DMS 273 (cell line): ENCODE measurements at regions not wholly inside any gene's neighbourhood (a gene's known extent, or its start where the extent isn't known, plus 50 kb on each side); places are given as distances from the start of the nearest gene placed in this dataset.
A peak's percentile ranks its signal among the peaks of the same experiment; 100 is the strongest.

Source experiments
- DNase-seq: peaks from one replicate; lab custom pipeline; 2025; ENCODE audit not compliant: unreplicated experiment; lab: John Stamatoyannopoulos, UW

DNA sequence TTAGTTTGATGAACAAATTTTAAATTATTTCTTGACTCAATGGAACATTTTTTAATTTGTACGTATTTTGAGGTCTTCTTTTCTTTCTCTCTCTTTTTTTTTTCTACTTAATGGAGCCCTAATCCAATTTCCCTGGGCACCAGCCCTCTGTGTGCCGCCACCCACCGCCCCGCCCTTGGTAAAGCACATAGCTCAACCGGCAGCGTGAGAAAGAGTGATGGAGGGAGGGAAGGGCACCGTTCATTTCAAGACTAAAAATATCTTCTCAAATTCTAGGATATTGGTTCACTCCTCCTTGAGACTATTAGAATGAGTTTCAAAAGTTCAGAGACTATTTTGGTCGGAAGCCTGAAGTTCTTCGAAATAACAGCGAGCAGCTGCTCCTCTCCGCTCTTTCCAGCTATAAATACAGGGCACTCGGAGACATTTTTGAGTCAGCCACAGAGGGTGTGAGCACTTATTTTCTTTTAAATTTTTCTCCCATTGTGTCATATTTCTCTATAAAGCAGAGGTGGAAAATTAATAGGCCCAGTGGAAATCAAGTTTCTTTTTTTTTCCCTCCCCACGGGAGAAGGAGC is 731.7 kb upstream of the ID2 start:
- no peak for DNase-seq

DNA sequence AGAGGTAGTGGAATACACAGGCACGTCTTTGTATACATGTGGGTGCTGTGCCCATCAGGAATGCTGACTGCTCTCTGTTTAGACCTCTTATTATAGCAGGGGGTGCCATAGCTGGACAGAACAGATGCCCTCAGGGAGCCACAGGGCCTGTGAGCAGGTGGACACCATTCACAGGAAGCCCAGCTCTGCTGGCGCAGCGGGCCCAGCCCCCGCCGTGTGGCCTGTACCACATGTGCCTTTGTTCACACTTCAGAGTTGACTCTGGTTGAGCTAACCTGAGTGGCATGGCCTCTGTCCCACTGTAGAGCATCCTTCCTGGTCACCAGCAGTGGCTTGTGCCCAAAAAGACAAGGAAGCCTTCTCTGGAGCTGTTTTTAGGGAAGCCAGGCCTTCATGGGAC is 730.9 kb upstream of the ID2 start:
- DNase-seq: no peak

DNA sequence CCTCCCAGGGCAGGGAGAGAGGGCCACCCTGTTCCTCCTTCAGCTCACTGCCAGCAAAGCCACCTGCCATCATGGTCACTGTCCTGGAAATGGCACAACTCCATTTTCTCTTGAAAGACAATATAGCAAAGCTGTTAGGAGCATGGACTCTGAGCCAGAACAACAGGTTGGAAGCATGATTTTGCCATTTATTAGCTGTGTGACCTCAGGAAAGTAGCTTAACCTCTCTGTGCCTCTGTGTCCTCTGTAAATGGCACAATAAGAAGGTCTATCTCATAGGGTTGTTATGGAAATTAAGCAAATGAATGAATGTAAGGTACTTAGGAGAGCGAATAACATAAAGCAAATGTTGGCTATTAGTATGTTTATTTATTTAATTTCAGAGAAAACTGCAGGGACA is 730.4 kb upstream of the ID2 start:
- no peak for DNase-seq

DNA sequence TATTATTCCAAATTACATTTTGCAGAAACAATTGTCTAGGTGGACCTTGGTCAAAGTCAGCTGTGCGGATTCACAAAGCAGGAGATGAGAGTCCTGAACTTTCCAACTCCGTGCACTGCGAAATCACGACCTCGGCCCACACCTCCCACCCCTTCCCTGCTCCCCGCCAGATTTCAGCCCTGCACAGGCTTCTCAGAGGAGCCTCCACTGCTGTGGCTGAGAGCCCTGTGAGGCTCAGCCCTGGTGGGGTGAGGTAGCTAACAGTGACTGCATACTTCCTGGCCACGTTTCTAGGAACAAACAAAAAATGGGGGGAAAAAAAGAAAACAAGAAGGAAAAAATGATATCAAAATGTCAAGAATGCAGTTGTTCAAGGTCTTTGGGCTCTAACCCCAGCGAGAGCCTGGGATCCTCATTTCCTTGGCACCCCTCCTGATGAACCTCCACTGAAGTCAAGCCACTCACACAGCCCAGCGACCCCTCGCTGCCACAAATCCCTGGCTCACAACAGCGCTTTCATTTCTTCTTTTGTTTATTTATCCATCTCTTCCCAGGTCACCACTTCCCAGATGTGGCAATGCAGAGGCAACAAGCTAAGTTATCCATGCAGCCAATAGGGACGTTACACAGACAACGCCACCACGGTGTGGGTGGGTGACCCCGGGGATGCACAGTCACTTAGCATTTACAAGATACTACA is 729.7 kb upstream of the ID2 start:
- DNase-seq: no peak

DNA sequence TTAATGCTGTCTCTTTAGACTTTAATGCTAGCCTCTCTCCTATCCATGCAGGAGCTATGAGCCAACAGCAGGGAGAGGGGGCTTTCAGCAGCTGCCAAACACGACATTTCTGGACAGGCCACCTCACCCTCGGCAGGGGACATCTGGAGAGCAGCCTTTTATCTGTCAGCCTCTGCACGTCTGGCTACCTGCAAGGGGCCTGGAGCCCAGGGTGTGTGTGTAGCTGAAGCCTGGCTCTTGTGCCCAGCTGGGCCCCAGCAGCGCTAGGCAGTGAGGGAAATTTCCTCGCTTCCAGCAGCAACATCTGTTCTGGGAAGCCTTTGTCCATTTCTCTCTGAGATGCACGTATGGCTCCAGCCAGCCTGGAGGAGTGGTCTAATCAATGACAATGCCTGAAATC is 728.7 kb upstream of the ID2 start:
- DNase-seq: peak; percentile 53

DNA sequence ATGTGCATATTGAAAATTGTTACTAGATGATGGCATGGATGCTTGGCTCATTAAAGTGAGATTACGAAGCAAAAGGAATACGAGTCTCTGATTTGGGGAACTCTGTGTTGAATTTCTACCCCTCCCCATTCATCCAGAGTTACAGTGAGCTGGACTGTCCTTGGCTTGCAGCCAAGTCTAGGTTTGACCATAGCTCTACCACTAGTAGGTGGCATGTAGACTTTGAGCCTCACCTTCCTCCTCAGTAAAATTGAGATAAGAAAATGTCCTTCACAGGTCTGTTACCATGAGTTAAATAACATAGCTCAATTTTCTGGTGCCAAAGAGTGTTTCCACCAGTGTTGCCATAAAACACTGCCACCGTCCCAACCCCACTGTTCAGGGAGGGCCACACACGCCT is 727.6 kb upstream of the ID2 start:
- no peak for DNase-seq

DNA sequence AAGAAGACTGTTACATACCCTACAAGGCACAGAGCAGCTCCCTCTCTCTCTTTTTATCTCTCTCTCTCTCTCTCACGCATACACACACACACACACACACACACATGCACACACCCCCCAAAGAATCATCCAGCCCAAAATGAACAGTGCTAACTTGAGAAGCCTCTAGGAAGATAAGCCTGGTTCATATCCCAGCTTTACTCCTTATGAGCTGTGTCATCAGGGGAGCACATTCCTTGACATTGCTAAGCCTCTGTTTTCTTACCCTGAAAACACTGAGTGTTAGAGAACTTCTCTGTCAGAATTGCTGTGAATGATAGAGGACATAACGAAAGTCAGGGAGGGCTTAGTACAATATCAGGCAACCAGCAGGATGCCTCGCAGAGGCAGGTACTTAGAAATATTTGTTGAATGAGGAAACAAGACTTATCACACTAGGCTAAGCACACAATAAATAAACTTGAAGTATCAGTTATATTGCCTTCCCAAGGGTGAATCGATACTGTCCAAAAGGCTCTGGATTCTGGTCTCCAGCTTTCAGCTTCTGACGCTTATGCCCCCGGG is 725.6 kb upstream of the ID2 start:
- DNase-seq: no peak

DNA sequence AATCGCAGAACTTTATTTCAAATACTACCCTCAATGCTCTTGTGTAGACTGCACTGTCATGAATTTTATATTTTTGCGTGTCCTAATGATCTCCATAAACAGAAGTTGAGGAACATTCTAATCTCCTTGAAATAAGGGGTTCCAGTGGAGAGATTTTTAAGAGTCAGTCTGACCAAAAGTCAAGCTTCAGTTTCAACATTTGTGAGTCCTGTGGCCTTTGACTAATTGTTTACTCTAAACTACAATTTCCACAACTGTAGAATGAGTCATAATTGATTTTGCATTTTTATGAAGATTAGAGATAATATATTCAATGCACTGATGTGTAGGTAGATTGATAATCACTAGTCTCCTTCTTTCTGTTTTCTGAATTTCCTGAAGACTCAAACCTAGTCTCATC is 720.3 kb upstream of the ID2 start:
- DNase-seq: no peak

DNA sequence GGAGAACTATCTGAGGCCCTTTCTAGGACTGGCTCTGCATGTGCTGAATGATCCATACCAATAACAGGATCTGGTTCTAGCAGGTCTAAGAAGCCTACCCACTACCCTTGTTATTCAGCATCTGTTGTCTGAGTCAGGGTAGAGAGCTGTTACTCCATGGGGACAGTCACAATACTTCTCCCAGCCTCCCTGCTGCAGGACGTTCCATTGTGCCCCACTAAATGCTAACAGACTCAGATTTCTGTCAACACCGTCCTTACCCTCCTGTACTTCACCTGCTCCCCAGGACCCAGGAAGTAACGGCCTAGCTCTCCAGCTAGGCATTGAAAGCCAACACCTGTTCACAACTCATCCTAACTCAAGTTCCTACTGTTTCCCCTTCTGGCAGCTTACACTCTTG is 719.7 kb upstream of the ID2 start:
- DNase-seq: no peak

DNA sequence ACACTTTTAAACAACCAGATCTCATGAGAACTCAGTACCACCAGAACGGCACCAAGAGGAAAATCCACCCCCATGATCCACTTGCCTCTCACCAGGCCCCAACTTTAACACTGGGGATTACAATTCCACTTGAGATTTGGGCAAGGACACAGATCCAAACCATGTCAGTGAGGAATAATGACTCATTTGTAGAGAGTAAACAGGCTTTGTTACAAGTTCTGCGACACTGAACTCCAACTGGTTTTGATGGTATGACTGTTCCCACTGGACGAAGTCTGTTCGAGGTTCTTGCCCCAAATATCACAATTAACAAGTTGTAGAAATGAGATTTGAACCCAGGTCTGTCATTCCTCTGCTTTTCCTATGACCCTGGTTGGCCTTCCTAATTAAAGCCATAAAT is 718.1 kb upstream of the ID2 start:
- DNase-seq: no peak

DNA sequence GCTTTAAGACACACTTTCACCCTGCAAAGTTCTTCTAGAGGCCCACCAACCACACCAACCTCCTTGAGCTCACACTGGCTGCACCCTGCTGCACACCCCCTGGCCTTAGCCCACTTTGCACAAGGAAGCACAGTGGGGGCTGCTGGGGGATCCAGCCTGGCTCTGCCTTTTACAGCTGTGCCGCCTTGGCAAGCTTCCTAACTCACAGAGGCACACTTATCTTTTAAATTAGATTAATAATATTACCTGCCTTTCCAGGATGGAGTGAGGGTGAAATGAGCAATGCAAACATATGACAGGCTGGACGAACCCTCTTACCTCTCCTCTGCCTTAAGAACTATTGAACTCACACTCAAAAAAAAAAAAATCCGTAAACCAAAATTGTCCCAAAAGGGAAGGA is 715.8 kb upstream of the ID2 start:
- DNase-seq: no peak

DNA sequence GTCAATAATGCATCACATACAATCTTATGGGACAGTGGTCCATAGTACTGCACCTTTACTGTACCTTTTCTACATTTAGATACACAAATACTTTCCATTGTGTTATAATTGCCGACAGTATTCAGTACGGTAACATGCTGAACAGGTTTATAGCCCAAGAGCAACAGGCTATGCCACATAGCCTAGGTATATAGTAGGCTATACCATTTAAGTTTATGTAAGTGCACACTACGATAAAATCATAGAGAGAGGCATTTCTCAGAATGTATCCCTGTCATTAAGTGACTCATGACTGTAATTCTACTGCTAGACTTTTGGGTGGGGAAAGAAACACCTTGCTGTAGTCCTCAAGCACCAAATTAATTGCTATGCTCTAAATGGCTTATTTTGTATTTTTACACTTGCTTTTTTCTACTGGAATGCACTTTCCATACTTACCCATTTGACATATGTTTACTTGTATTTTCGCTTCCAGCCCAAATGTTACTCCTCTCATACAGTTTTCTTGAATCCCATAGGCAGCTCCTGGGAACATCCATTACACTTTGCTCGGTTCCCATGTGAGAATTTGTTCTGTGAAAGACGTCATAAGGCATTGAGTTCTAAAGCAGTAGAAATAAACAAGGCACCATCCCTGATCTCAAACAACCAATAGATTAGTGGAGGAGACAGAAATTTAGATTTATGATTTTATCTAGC is 714.0 kb upstream of the ID2 start:
- DNase-seq: no peak

DNA sequence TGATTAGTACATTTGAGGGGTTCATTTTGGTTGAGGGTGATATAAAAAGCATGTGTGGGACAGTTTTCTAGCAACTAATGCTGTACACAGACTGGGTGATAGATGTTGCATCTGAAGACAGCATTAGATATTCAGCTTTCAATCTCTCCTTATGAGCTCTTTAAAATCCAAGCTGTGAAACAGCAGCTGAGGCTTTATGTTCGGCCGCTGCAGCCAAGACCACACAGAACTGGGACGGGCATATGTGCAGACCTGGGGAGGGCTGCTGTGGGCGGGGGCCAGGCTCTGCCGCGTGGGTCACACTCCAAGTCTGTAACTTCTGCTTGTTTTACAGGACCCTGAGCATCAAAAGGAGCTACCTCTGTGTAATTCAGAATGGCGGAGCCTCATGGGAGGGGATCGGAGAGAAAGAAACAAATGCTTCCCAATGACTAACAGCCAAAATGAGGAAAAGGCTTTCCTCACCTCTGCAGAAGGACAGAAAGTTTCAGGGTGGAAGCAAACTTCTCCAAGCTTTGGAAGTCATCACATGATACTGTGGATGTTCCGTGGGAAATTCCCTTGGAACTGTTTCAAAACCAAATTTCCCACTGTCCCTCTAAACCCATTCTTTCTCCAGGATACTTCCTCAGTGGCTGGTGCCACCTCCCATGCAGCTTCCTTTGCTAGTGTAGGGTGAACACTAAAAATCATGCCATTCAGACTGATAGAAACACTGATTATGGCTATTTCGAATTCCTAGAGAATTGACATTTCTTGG is 711.9 kb upstream of the ID2 start:
- no peak for DNase-seq

DNA sequence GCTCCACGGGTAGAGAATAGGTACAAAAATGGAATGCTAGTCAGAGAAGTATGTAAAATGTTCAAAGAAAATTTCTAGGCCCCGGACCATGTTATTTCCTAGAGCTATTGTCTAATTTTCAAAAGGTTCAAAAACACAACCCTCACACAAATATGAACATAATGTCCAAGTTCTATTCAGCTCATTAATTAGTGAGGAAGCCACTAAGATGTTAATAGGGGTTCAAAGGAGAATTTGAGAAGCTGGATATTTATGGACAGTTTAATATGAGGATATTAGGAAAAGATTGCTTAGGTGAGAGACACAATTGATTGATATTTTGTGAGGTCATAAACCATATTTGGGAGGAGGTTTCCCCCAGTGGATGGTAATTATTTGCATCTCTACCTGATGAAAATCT is 710.6 kb upstream of the ID2 start:
- DNase-seq: no peak

DNA sequence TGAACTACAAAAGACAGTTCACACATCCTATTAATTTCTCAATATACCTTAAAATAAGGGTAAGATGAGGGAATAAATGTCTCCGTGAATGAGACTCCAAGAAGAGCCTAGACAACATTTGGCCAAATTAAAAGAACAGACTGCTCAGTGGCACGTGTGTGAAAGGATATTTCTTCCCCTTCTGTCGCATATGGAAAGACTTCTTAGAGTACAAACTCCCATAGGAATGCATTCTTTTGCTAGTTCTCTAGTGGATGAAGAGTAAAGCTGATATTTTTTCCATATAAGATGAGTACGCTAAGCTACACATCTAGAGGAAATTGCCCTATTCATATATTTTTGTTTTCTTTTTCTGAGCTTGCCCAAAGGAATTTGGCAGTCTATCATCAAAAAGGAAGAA is 710.0 kb upstream of the ID2 start:
- DNase-seq: peak; percentile 28

DNA sequence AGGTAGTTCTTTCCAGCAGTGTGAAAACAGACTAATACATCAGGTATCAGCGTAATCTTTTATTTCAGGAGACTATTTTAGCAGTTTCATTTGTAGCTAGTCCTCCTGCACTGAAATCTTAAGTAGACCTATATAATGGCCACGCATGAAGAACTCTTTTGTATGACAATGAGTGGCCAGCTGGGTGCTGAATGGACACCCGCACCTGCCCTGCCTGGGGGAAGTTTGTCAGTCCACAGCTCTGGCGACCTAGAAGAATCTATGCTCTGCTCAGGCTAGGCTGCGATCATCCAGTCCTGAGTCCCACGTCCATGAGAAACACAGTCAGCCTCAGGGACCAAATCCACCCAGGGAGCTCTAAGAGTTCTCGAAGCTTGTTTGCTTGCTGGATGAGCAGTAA is 709.2 kb upstream of the ID2 start:
- no peak for DNase-seq

DNA sequence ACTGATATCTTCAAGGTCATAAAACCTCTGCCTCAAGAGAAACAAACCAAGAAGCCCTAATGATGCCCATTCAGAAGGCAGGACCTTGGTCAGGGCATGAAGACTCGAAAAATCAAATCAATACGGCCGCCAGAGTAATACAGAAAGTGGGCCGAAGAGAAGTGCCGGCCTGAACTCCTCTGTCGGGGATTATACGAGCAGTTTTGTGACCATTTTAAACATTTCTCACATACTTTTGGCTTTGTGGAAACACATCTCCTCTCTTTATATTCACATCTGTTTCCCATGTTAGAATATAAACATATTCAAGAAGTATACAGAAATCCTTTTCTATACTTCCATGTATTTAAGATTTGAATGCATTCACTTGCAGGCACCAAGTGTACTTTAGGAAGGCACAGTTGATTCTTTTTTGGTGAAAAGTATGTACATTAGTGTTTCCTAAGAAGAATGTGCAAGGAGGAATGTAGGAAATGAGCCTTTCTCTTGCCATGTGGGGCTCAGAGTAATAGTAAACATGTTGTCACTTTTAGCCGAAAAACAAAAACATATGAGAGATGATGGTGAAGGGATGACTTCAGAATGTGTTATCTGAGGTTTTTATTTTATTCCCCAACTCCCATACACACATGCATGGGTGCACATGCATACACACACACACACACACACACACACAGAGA is 707.9 kb upstream of the ID2 start:
- no peak for DNase-seq

DNA sequence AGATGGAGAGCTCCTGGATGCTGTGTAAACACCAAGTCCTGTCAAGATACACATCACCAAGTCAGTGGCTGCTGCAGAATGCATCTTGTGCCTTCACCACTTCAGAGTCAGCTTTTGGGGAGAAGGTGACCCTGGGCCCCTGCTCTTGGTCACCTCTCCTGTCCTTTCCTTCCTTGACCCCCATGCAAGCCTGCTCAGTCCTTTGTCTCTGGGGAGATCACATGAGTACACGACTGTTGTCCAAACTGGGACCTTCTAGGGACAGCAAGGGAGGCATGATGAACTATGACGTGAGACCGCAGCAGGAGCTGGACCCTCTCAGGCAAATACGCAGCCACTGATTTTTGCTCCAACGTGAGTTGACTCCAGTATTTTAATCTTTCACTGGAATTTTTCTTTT is 706.9 kb upstream of the ID2 start:
- DNase-seq: no peak

DNA sequence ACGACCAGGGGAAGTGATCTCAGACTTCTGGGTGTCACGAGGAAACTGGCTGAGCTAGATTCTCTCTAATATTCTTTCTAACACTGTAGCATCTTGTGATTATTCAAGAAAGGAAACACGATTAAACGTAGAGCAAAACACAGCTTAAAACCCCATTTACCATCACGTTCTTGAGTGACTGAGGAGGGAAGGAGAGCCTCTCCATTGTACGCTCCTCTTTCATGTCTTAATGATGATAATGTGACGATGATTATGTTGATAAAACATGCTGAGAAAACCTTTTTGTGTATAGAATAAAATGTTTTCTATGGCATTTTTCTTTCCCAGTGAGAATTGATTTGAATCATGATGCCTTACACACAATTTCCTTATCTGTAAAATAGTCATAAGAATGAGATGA is 705.6 kb upstream of the ID2 start:
- DNase-seq: no peak

DNA sequence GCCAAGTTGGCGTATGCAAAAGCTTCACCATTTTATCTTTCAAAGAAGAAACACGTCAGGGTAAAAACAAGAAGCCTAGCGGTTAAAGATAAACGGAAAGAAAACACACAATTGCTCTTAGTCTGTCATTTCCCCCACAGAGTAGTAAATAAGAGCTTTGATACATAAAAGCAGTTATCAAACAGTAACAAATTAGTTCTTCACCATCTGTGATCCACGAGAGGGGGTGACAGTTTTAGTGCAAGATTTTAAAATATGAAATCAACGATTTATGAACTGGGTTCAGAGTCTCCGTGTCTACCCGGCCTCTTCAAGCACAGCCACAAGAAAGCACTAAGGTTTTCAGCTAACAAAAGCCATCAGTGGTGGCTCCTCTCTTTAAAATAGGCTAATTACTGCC is 703.9 kb upstream of the ID2 start:
- no peak for DNase-seq

DNA sequence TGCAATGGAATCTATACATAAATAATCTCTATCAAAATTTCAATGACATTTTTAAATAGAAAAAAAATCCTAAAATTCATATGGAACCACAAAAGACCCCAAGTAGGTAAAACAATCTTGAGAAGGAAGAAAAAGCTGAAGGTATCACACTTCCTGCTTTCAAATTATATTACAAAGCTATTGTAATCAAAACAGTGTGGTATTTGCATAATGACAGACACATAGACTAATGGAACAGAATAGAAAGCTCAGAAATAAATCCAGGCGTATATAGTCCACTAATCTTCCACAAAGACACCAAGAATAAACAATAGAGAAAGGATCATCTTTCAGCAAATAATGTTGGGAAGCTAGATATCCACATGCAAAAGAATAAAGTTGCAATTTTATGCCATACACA is 699.8 kb upstream of the ID2 start:
- no peak for DNase-seq
